Inflammatory macrophage (primary cell): ENCODE measurements at regions not wholly inside any gene's neighbourhood (a gene's known extent, or its start where the extent isn't known, plus 50 kb on each side); places are given as distances from the start of the nearest gene placed in this dataset.
"Not testable (repeated sequence)": the region's sequence is repeated elsewhere in the genome, so short reads cannot be mapped to it uniquely, and the experiment has no call there.

ENCODE experiments used
- DNase-seq, 2 donors: peaks; one replicate each; pipeline ENCODE4 v3.0.0-alpha.2; 2020 to 2022

DNA sequence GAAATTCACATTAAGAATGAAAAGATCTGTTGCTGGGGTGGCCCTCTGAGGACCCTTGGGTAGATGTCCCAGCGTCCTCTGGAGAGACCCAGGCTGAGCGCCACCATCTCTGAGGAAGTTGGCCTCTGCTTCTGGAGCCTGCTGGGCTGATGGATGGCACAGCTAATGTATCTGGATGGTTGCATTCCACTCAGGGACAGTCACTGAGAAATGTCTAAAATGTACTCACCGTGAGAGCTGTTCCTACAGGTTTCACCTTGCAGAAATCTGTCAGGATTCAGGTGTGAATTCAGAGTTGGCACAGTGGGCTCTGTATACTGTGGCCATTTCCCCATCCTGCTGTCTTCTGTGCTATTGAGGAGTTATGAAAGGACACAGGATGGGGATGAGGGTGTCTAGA lies 247.2 kb downstream of the AACS start:
- no peak for DNase-seq

DNA sequence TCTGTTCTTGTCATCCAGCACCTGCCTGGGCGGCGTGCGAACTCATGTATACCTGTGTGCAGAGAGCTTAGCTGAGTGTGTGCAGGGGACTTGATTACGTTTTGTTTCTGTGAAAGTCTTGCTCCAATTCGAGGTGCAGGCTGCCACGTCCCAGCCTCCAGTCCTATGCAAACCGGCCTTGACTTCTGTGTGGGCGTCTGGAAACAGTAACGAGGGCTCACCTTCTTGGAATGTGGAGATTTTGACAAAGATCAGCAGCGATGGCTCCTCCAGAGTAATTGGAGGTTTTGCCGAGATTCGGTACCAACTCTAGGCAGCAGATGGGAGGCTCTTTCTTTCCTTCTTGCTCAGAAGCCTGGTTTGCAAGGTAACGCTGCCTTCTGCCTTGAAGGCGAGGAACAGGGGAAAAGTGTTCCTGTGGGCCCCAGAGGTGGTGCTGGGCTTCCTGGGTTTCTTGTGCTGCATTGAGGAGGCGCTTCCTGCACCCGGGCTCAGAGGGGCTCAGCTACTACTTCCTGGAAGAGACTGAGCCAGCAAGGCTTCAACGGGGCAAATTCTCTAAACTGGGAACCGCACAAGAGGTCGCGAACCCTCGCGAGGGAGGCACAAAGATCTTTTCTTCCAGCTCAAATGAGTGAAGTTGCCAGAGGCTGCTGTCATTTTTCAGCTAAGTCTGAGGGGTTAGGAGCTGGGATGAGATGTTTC lies 249.0 kb downstream of the AACS start:
- DNase-seq = no peak

DNA sequence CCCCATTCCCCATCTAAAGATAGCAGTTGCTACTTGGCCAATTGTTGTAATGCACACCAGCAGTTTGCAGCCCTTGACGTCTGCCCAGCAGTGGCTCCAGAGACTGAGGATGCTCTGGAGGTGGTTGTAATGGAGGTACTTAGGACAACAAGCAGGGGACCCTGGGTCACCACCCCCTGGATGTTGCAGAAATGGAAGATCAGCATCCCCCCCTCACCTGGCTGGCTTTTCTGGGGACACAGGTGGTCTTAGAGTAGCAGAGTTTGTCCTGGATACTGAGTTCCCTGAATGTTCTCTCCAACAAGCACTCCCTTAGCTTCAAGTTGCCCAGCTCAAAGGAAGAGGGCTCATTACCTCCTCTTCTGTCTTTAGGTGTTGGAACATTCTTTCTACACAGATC lies 250.5 kb downstream of the AACS start:
- DNase-seq = no peak

DNA sequence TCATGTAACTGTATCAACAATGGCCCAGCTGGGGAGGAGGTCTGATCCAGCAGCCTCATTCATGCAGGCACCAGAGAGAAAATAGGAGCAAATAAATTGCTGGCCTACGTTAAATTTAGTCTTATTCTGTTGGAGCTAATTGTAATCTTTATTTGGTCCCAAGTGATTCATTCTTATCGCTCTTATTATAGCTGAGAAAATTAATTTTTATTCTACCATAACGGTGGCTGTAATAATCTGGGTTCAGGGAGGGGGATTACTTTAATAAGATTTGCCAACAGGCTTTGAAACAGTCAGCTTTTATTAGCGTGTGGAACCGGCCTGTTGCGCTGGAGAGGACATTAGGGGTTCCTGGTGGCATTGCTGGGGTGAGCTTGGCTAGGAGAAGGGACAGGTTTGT lies 254.9 kb downstream of the AACS start:
- no peak for DNase-seq

DNA sequence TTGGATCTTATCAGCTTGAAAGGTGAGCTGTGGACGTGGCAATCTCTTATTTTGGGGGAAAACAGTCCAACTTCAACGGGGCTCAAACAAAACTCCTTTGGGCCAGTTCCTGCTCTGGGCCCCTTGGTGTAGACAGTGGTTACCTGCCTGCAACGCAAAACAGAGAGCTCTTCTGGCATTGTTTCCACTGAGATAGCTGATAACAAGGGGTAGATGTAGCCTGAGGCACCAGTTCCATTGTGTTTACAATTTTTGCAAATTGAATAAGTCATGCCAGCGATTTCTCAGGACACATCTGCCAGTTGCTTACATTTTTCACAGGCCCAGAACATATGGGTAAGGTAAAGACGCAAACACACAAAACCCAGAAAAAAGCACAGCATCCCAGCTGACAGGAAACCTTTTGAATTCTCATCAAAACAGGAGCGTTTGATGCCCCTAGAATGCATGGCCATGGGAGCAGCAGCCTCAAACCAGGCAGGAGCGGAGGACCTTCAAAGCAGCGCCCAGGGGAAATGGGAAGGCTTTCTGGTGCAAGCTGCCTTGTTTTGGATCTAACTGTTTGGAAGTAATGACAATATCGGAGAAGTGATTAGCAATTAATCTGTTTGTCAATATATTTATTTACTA lies 259.7 kb downstream of the AACS start:
- DNase-seq = no peak

DNA sequence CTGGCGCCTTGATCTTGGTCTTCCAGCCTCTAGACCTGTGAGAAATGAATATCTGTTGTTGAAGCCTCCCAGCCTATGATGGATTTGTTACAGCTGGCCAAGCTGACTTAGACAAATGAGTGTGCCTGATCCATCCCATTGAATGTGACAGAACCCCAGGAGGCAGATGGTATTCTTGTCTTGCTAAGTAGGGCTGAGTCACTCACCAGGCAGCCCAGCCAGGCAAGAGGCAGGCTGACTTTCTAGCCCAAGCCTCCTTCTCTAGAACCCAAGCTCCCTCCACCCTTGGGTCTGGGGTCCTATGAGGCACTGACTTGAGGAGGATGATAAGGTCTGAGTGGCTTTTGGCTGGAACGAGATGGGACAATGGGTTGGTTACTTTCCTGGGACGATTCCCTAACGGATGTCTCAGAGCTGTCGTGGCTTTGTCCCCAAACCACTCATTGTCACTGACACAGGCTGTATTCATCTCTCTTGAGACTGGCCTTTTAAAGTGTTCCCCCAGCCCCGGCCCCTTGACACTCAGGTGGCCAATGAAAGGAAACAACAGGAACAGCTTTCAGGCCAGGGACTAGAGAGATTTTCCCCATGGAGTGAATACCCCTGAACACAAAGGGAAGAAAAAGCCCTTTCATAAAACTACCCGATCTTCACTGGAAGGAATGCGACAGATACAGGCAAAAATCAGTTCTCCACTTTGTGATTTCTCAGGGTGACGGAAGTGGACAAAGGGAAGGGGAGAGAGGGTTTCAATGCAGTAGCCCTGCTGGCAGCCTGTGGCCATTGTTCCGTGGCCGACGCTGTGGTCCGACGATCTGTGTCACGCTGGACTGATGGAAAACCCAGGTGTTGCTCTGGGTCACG lies 264.2 kb downstream of the AACS start:
- no peak for DNase-seq

DNA sequence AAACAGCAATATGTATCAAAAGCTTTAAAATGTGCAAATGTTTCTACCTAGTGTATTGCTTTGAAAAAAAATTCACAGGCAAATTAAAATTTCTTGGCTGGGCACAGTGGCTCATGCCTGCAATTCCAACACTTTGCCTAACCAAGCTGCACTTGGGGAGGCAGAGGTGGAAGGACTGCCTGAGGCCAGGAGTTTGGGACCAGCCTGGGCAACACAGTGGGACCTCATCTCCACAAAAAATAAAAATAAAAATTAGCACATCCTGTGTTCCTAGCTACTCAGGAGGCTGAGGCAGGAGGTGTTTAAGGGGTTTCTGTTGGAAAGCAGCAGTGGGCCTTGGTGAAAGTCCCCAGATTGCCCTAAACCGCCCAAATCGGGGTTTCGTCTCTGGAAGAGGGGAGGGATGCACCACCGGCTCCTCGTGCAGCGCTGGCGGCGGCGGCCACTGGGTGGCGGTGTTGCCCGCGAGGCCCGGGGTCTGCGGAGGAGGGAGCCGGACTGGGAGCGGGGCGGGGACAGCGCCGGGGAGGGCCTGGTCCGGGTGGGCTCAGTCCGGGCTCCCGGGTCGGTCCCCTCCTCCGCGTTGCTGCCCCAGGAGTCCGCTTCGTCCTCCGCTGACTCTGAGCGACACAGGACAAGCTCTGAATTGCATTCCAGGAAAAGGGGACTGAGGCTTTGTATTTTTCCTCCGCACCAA lies 265.6 kb downstream of the AACS start:
- DNase-seq = peak; percentile 15 to 26

DNA sequence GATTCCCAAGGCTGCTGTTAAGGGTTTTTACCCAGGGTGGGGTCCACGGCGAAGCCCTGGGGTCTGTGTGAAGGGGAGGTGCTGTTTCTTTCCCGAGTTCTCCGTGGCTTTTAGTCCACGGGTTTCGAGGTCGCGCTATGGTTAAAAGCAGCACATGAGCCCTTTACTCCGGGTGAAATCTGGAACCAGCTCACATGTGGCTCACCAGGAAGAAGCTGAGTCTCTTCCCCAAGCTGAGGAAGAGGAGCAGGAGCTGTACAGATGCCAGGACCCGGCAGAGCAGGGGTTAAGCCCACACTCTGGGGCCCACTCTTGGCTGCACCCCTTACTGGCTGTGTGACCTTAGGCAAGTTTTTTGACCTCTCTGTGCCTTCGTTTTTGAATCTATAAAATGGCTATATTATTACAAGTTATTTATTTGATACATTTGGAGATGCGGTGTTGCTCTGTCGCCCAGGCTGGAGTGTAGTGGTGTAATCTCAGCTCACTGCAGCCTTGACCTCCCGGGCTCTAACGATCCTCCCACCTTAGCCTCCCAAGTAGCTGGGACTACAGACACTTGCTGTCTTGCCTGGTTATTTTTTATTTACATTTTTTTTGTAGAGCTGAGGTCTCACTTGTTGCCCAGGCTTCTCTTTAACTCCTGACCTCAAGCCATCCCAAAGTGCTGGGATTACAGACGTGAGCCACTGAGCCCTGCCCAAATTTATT lies 266.3 kb downstream of the AACS start:
- DNase-seq = no peak

DNA sequence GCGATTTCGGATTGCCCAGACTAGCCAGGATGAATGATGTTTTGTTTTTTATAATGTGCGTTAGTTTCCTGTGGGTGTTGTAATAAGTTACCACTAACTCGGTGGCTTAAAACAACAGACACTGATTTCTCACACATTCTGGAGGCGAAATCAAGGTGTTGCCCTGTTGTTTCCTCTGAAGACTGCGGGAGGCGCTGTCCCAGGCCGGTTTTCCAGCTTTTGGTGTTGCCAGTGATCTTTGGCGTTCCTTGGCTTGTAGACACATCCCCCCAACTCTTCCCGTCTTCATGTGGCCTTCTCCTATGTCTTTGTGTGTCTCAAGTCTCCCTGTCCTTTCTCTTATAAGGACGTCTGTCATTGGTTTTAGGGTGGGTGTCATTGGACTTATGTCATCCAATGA lies 267.7 kb downstream of the AACS start:
- no peak for DNase-seq

DNA sequence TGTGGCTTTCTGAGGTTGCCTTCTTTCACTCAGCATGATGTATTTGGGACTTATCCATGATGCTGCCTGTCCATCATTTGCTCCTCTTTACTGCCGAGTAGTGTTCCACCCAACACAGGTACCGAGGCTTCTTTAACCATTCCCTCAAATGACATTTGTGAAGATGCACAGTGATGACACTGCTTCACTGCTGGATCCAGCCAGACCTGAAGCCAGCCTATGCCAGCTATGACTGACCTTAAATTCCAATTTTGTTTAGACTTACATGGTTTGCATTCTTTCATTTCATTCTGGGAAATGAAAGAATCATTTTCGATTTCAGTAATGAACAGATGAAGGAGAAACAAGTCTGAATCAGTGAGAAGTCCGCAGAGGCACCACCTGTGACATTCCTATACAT lies 271.0 kb downstream of the AACS start:
- no peak for DNase-seq

DNA sequence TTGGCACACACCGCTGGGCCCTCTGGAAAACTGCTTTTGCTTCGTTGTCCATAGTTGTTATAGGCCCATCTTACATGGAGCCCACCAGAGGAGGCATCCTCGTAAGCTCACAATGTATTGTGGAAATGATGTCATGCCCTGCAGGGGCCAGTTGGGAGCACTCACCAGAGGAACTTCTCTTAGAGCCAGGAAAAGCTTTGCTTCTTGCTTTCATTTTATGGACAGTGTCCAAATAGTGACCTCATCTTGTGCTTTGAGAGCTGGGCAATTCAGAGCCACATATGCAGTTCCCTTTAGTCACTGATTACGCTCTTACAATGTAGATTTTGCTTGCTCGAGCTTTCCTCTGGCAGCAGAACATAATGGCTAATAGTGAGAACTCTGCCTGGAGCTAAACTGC lies 275.6 kb downstream of the AACS start:
- peak in 1 of 2 donors; percentile 4 for DNase-seq

DNA sequence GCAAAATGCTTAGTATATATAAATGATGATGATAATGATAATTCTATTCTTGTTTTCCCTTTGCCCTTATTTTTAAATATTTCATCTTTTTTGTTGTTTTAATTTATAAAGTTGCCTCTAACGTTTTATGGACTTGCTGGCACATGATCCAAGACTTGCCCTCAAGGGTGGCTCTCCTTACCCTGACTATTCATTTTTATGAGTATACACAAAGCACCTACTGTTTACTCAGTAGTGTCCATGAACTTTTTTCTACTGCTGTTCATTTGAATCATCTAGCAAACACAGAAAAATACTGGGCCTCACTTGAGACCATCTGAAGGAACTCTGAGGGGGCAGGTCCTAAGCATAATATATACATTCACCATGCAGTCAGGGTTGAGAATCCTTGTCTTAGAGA lies 276.2 kb downstream of the AACS start:
- no peak for DNase-seq

DNA sequence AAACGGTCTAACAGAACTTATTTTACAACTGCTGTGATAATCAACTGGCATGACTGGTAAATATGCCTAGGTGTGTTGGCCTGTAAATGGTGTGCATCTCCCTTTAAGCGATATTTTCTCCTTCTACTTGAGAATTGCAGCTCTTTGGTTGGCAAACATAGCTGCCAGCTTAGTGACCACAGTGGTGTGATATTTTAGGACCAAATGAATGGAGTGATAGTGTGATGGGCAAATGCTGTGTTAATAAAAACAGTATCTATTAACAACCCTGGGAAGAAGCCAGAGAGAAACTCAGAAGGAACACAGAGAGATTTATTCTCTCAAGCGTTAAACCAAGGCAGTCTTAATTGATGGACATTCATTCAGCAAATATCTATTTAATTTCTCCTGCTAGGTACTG lies 278.4 kb downstream of the AACS start:
- DNase-seq = no peak

DNA sequence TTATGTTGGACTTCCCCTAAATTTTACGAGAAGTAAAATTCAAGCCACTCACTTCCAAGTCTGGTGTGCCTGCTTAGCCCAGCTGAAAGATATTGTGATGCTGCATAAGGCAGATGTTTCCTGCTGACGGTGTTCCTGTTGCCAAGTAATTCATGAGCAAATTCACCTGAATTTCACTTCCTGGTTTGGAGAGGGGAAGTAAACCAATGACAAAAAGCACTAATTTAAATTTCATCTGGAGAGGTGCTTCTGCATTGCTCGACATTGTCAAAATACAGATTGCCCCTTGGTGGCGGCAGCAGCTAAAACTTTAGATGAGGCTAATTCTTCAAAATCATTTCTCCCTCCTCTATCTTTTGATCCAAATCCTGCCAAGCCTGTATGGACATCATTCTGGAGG lies 281.1 kb downstream of the AACS start:
- no peak for DNase-seq

DNA sequence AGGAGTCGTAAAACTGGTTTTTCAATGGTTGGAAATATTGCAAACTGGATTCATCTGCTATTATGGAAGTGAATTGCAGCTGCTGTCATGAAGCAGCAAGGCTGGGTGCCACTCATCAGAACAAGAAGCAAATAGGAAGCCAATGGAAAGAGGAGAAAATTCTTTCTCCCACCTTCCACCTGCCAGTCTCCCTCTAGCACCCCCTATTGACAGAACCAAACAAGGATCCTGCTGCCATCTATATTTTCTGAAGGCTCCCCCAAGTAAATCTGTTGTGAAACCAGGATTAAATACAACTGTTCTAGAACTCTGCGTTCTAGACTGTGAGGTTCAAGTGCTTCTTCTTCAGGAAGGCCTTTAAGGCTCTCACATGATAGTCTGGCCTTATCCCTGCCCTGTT lies 286.6 kb downstream of the AACS start:
- DNase-seq = no peak

DNA sequence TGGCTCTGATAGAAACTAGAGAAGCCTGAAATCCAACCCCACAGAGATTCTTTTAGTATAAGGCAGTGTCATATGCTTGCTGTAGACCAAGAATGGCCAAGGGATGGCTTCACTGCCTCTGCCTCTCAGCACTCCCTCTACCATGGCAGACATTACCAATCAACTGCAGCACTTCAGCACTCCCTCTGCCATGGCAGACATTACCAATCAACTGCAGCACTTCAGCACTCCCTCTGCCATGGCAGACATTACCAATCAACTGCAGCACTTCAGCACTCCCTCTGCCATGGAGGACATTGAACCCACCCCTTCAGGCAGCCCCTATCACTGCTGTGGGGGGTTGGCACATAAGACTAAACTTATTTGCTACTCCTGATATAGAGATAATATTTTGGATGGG lies 287.8 kb downstream of the AACS start:
- DNase-seq = not testable (repeated sequence)

DNA sequence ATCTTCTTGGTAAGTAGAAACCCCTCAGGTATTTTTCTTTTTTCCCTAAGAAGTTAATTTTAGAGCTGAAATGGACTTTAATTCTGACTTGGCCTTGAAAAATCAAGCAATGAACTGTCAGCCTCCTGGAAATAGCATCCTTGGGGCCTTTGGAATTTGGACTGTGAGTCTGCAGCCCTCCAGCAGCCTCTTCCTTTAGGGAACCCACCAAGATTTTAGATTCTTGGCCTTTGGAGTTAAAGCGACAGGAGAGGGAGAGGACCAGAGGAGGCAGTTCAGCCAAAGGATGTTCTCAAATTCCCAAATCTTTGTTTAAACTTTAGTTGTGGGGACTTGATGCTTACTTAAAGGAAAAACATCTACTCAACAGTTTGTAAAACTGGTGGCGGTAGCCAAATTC lies 288.6 kb downstream of the AACS start:
- no peak for DNase-seq

DNA sequence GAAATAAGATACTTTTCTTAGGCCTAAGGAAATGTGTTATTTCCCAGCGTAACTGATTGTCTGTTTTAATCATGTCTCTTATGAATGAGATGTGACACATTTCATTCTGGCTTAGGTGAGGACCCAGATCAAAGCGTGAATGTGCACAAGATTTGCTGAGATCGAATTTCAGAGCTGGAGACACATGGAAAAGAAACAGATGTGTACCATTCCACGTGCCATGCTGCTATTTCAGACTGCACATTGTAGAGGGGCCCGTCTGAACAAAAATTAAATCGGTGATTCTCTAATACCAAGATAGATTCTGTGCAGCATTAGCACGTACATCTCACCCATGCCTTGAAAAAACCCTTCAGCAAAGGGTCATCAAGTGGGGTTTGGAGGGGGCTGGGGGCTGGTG lies 290.4 kb downstream of the AACS start:
- no peak for DNase-seq

DNA sequence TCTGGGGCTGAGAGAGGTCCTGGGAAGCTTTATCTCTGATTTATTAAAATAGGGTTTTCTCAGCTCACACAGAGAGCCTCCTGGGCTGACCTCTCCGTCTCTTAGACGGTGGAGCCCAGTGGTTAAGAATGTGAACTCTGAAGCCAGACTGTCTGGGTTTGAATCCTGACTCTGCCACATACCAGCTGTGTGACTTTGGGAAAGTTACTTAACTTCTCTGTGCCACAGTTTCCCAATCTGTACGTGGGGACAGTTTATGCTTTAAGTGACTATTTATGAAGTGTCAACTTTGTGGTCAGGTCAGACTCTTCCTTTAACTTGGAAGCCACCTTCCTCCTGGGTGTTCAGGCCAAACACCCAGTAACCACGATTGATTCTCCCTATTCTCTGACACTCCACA lies 290.9 kb downstream of the AACS start:
- no peak for DNase-seq

DNA sequence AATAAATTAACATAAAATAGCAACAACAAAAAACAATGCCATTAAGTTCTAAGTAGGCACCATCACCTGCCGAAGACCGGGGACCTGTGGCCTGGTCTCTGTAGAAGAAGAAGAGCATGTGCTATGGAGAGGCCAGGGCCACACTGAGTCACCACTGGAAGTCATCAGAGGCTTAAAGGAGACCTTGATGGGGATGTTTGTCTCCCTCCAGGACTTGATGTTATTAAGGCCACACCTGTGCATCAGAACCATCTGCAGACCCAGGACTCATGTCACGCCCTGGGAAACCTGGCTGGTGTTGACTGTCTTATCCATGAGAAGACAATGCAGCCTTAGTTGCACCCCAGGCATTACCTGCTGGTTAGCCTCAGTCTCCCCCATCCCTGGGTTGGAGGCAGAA lies 292.3 kb downstream of the AACS start:
- no peak for DNase-seq

DNA sequence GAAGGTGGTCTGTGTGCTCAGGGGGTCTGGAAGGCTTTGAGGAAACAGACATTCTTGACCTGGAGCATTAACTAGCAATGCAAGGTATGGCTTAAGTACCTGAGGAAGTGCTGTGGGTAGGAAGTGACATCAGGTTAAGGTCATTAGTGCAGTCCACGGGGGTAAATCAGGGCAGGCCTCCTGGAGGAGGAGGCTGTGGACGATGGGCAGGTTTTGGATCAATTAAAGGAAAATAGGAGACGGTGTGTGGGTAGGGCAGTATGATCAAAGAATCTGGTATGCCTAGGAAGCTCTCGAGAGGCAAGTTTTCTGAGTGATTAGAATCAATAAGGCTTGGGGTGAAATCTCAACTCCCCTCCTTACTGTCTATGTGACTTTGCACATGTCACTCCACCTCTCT lies 295.3 kb downstream of the AACS start:
- DNase-seq = no peak

DNA sequence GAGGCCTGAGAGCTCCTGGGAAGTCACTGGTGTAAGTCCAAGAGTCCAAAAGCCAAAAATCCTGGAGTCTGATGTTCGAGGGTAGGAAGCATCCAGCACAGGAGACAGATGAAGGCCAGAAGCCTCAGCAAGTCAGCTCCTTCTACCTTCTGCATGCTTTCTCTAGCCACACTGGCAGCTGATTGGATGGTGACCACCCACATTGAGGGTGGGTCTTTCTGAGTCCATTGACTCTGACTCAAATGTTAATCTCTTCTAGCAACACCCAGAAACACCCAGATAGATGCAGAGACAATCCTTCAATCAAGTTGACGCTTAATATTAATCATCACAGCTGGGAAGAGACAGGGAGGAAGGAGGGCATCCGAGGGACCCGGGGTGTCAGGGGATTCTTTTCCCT lies 305.8 kb downstream of the AACS start:
- no peak for DNase-seq

DNA sequence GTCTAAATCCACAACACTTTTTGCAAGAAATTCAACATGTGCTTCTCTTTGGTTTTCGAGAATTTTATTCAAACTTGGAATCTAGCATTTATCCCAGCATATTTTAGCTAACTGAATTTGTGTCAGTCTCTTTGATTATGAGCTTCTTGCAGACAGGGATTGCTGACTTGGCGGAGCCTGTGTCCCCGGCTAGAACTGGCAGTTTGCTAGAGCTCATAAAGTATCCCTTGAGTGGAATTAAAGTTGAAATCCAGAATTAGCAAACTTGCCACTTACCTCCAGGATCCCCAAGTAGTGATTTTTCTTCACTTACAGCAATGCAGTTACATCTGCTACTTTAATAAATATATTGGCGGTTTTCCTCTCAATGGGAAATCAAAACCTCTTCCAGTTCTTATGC lies 306.9 kb downstream of the AACS start:
- no peak for DNase-seq
